ENCODE measurements at regions not wholly inside any gene's neighbourhood (a gene's known extent, or its start where the extent isn't known, plus 50 kb on each side); places are given as distances from the start of the nearest gene placed in this dataset.
A peak's percentile ranks its signal among the peaks of the same experiment; 100 is the strongest.
"Not testable (repeated sequence)": the region's sequence is repeated elsewhere in the genome, so short reads cannot be mapped to it uniquely, and the experiment has no call there.

DNA sequence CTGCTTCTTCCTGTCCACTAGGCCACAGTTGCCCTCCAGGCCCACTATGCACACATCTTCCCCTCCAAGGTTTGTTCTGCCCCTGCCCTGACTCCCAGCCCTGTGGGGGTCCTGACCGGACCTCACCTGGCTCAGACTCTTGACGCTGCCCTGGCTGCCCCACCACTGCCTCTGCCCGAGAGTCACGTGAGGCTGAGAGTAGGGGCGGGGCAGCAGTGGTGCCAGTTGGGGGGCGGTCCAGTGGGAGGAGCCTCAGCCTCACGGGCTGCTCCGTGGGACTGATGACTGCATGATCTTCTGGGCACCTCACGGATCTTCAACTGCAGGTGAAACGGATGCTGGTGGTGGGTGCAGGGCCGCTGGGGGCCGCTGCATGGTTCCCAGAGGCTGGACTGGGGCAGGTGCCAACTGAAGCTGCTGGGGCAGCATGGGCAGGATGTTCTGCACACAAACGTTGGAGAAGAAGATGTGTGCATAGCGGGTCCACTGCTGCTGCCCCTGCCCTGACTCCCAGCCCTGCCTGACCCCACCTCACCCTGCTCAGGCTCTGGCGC lies 77.6 kb downstream of the HHIPL2 start:
- DNase-seq = not testable (repeated sequence)

- DNase-seq = no peak
Observed at GRCh38 chr1:222466150-222466865, 81.6 kb downstream of the HHIPL2 start.

- DNase-seq = peak; percentile 82 to 86
Observed at GRCh38 chr1:222465211-222466041, 82.5 kb downstream of the HHIPL2 start.

DNA sequence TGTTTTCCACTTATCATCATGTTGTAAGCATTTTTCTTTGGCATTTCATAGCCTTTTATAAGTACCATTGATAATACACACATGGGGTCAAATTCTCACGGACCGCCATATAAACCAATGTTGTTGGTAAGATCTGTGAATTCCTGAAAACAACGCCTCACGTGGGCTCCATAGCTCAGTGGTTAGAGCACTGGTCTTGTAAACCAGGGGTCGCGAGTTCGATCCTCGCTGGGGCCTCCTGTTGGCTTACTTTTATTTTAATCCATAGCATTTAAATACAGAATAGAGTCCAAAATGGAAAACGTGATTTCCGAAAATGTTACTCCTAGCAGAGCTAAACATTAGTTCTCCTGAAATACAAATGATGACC lies 83.1 kb downstream of the HHIPL2 start:
- DNase-seq = peak; percentile 76 to 82

DNA sequence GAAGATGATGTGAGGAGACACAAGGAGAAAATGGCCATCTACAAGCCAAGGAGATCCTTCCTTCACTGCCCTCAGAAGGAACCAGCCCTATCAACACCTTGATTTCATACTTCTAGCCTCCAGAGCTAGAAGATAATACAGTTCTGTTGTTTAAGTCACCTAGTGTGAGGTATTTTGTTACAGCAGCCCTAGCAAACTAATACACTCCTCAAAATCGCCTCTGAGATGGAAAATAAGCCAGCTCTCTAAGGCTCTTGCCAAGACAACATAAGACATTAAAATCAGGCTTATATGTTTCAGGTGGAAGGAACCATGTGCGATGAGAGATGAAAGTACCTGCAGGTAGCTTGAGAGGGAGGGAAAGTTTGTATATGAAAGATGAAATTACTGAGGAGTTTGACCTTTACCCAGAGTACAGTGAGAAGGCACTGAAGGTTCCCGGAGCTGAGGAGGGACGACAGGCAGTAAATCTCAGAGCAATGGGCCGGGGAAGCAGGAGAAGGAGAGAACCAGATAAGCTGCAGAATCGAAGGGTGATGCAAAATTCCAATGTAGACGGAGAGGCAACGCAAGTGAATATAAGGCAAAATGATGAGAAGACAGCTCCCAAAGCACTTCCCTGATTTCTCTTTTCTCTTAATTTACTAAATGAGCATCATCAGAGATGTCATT lies 84.7 kb downstream of the HHIPL2 start:
- DNase-seq = no peak

- no peak for DNase-seq
Observed at GRCh38 chr1:222462601-222463000, 85.3 kb downstream of the HHIPL2 start.

GRCh38 chr1:222461941-222462340 lies 86.0 kb downstream of the HHIPL2 start:
- DNase-seq = no peak

DNA sequence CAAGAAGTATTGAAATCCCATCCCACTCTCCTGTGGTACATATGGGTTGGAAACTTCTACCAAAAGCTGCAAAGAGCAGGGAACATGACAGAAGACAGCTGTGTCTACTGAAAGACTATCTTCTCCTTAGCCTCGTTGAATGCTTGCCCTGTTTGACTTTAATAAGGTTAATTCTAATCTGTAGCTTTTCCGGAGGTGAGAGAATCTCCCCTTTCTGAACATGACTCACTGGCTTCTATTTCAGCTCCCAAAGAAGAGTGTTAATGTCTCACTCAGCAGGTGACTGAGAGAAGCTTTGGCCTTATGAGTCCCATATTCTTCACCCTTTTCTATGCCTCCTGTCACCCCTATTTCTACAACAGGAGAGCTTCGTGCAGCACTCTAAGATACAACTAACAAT lies 88.3 kb downstream of the HHIPL2 start:
- DNase-seq = no peak

DNA sequence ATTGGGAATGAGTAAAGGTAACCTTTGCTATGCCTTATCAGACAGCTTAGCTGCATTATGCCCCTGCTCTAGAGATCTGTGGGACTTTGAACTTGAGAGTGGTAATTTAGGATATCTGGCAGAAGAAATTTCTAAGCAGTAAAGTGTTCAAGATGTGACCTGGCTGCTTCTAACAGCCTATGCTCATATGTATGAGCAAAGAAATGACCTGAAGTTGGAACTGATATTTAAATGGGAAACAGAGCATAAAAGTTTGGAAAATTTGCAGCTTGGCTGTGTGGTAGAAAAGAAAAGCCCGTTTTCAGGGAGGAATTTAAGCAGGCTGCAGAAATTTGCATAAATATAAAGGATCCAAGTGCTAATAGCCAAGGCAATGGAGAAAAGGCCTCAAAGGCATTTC lies 90.4 kb downstream of the HHIPL2 start:
- no peak for DNase-seq

DNA sequence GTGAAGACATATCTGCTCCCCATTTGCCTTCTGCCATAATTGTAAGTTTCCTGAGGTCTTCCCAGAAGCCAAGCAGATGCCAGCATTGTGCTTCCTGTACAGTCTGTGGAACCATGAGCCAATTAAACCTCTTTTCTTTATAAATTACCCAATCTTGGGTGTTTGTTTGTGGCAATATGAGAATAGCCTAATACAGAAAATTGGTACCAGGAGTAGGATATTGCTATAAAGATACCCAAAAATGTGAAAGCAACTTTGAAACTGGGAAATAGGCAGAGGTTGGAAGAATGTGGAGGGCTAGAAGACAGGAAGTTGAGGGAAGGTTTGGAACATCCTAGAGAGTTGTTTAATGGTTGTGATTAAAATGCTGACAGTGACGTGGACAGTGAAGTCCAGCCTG lies 90.8 kb downstream of the HHIPL2 start:
- DNase-seq = no peak

DNA sequence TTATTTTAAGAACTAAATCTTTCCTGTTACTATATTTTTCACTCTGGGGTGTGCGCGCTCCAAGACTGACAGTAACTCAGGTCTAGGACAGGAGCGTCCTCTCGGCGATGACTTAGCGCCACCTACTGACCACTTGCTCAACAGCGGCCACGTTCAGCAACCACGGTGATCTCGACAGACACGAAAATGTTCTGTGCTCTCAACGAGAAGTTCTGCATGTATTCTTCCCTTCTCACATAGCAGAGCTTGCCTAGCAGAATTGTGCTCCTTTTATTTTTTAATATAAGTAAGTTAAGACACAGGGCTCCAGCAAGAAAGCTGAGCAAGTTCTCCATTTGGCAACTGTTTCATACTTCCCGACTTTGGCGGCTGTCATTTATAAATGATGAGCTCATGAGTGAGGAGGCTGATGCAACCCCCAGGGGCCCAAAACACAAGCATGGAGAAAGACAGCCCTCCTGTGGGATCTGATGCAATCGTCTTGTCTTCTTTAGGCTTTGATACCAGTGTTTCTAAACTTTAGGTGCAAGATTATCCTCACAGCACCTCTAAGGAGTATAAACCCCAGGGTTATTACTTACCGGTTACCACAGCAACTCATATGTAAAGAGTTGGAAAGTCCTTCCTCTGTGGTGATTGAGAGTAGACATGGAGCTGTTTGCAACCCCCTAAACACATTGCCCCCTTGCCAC lies 92.6 kb downstream of the HHIPL2 start:
- DNase-seq = peak; percentile 79 to 85

DNA sequence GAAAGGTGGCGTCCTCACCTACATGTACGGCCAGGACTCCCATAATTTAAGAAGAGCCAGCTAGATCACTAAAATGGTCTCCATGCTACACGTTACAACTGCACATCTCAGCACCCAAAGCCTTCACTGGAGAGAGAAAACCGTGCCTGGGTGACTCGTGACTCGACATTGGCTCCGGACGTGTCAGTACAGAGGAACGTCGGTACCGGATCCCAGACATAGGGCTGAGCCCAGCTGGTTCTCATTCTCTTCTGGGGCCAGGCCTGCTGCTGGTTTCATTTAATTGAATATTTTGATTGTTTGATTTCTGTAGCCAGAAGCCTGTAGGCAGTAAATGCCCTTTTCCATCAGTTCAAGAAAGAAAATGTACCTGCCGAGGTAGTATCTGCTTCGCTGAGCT lies 93.1 kb downstream of the HHIPL2 start:
- no peak for DNase-seq

GRCh38 chr1:222454186-222454585 lies 93.7 kb downstream of the HHIPL2 start:
- no peak for DNase-seq

DNA sequence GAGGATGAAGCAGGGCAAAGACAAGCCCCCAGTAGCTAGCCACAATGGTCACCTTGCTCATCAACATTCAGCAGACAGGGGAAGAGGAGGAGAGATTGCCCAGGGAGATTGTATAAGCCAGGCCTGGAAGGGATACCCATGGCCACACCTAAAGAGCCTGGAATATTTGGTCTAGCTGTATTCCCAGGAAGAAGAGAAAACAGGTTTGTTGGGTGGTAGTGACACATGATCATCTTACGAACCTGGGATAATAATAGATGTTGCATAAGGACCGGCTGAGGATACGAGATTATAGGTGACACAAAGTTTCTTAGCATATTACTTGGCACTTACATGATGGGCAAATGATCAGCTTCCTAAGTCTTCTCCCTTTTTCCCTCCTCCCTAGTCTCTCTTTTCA lies 95.9 kb downstream of the HHIPL2 start:
- no peak for DNase-seq

DNA sequence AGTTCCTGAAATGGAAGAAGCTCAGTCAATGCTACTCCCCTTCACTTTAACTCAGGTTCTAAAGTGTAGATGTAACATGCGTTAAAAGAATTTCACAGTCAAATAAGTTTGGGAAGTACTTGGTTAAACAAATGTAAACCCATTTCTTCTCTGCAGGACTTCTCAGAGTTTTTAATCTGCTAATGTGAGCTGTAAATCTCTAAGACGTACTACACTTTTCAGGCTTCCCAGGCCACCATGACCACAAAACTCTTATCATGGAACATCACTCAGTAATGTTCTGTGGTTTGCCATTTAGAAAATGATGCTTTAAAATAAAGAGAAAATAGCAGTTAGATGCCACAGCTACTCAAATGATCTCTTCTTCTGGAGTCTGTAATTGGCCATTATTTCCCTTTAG lies 104.3 kb downstream of the HHIPL2 start:
- no peak for DNase-seq

DNA sequence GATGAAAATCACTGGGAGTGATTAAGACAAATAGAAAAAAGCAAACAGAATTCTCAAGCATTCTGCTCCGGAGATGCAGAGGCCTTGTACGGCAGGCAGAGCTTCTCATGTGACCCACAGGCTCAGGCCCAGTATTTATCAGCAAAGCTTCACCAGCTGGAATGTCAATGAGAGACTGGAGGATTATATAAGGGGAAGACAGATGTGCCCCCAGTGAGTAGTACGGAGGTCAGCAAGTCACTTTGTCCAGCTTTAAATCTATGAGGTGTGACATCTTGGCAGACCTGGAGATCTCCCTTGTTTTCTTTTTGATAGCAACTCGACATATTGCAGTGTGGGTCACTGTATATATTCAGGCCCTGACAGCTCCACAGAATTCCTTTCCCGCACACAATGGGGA lies 106.8 kb downstream of the HHIPL2 start:
- DNase-seq = no peak

- no peak for DNase-seq
Observed at GRCh38 chr1:222424826-222425225, 123.1 kb downstream of the HHIPL2 start.

GRCh38 chr1:222421380-222421779 lies 126.5 kb downstream of the HHIPL2 start:
- no peak for DNase-seq

GRCh38 chr1:222420633-222421032 lies 127.3 kb downstream of the HHIPL2 start:
- peak; percentile 22 to 60 for DNase-seq

- no peak for DNase-seq
Observed at GRCh38 chr1:222418654-222419053, 129.2 kb downstream of the HHIPL2 start.

GRCh38 chr1:222417264-222417663 lies 130.6 kb downstream of the HHIPL2 start:
- peak in 1 of 2 donors; percentile 9 for DNase-seq

- DNase-seq = no peak
Observed at GRCh38 chr1:222416001-222416791, 131.7 kb downstream of the HHIPL2 start.
